ENCODE measurements at regions not wholly inside any gene's neighbourhood (a gene's known extent, or its start where the extent isn't known, plus 50 kb on each side); places are given as distances from the start of the nearest gene placed in this dataset.

DNA sequence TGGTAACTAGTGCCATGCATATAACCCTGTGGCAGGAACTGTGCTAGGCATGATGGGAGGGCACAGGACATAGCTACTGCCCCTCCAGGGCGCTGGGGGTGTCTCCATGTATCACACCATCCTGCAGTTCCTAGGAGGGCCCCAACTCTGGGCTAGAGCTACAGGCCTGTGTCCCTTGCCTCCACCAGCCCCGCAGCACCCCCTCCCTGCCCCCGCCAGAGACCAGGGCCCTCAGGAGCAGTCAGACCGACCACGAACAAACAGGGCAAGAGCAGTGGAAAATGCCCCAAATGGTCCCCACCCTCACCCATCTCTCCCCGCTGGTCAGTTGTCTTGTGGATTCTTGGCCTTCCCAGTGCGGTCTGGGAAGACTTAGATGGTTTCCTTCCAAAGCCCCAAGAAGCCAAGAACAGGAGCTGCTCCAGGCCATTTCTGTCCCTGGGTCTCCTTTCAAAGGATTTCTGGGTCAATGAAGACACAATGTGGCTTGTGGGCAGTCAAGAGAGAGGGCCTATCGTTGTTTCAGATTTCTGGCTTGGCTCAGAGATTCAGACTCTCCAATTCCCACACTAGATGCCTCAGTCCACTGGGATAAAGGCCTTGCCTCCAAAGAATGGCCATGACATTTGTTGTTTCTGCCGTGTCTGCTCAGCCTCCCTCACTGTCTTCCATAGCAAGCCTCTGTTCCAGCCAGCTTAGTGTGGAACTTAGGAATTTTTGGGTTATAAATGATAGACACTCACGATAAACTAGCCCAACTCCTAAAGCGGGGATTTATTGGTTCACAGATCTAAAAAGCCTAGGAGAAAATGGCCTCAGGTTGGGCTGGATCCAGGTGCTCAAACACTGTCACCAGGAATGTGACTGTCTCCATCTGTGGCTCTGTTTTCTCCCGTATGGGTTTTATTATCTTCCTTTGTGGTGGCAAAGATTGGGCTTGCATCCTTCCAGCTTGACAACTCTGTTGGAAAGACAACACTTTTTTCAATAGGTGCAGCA is 80.6 kb downstream of the LSM3 start:
- no peak for TF ChIP-seq EZH2phosphoT487 (IDR thresholded peaks at IDR 0.05)
- TF ChIP-seq EZH2 (IDR thresholded peaks at IDR 0.05) = no peak
- TF ChIP-seq, protein P1, sequence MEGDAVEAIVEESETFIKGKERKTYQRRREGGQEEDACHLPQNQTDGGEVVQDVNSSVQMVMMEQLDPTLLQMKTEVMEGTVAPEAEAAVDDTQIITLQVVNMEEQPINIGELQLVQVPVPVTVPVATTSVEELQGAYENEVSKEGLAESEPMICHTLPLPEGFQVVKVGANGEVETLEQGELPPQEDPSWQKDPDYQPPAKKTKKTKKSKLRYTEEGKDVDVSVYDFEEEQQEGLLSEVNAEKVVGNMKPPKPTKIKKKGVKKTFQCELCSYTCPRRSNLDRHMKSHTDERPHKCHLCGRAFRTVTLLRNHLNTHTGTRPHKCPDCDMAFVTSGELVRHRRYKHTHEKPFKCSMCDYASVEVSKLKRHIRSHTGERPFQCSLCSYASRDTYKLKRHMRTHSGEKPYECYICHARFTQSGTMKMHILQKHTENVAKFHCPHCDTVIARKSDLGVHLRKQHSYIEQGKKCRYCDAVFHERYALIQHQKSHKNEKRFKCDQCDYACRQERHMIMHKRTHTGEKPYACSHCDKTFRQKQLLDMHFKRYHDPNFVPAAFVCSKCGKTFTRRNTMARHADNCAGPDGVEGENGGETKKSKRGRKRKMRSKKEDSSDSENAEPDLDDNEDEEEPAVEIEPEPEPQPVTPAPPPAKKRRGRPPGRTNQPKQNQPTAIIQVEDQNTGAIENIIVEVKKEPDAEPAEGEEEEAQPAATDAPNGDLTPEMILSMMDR (IDR thresholded peaks at IDR 0.05) = no peak
- Histone ChIP-seq H3K9ac (no peak overlapping the region), H2AFZ (replicated peaks) (no peak overlapping the region), H3K27me3 (no peaks in the 10 kb centered on the region), H3K36me3 (no peaks in the 10 kb centered on the region), H3K9me3 (ENCODE audit: low read depth) (no peaks in the 10 kb centered on the region), H3K27ac (no peak overlapping the region), H3K4me1 (peaks cover 6% of the 10 kb centered on the region), H3F3A (ENCODE audit: low read depth) (peaks cover 4% of the 10 kb centered on the region), H3K4me3 (no peak overlapping the region), H3K79me2 (ENCODE audit: low read depth) (no peaks in the 10 kb centered on the region), H4K20me1 (ENCODE audit: low read depth) (no peaks in the 10 kb centered on the region), H3K4me2 (no peak overlapping the region)
- no peak for DNase-seq (ENCODE audit: low spot score)
- Mint-ChIP-seq H3K4me1 (peaks cover 26% of the 10 kb centered on the region), H3K27ac (no peak overlapping the region), H3K4me3 (no peak overlapping the region), H3K36me3 (peaks cover 2% of the 10 kb centered on the region), H3K27me3 (ENCODE audit: insufficient read depth, low read depth) (peaks cover 13% of the 10 kb centered on the region), H3K9me3 (peaks cover 5% of the 10 kb centered on the region)

DNA sequence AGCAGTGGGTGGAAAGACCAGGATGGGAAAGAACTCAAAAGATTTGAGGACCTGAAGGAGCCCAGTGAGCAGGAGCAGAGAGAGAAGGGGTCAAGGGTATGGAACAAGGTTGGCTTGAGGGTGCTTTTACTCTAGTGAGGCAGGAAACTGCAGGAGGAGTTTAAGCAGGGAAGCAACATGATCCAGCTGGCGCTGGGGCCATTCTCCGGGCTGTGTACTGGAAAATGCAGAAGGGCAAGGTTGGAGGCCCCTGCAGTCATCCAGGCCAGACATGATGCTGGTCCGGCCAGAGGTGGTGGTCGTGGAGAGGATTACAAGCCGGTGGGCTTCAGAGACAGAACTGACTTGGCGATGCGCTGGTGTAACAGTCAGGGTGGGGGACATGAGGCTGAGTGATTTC is 81.8 kb downstream of the LSM3 start:
- H3K36me3 ChIP-seq = no peaks in the 10 kb centered on the region
- peaks cover 5% of the 10 kb centered on the region for H3K9me3 Mint-ChIP-seq
- peaks cover 6% of the 10 kb centered on the region for H3K27me3 Mint-ChIP-seq (ENCODE audit: insufficient read depth, low read depth)
- H3K27ac ChIP-seq = no peak overlapping the region
- H3K4me1 Mint-ChIP-seq = peaks cover 24% of the 10 kb centered on the region
- H3K4me1 ChIP-seq = peaks cover 6% of the 10 kb centered on the region
- H3K9me3 ChIP-seq (ENCODE audit: low read depth) = no peaks in the 10 kb centered on the region
- H3K4me3 ChIP-seq = no peak overlapping the region
- H2AFZ ChIP-seq (replicated peaks) = no peak overlapping the region
- no peaks in the 10 kb centered on the region for H3K79me2 ChIP-seq (ENCODE audit: low read depth)
- no peak for DNase-seq (ENCODE audit: low spot score)
- H3K27me3 ChIP-seq = no peaks in the 10 kb centered on the region
- H3K4me2 ChIP-seq = no peak overlapping the region
- H3K4me3 Mint-ChIP-seq = no peak overlapping the region
- TF ChIP-seq, protein P1 (IDR thresholded peaks at IDR 0.05) = no peak
- no peak for TF ChIP-seq EZH2 (IDR thresholded peaks at IDR 0.05)
- no peak for TF ChIP-seq EZH2phosphoT487 (IDR thresholded peaks at IDR 0.05)
- H3K27ac Mint-ChIP-seq = peak overlapping the region; percentile 74
- no peaks in the 10 kb centered on the region for H4K20me1 ChIP-seq (ENCODE audit: low read depth)
- peaks cover 2% of the 10 kb centered on the region for H3K36me3 Mint-ChIP-seq
- peaks cover 4% of the 10 kb centered on the region for H3F3A ChIP-seq (ENCODE audit: low read depth)
- no peak overlapping the region for H3K9ac ChIP-seq

DNA sequence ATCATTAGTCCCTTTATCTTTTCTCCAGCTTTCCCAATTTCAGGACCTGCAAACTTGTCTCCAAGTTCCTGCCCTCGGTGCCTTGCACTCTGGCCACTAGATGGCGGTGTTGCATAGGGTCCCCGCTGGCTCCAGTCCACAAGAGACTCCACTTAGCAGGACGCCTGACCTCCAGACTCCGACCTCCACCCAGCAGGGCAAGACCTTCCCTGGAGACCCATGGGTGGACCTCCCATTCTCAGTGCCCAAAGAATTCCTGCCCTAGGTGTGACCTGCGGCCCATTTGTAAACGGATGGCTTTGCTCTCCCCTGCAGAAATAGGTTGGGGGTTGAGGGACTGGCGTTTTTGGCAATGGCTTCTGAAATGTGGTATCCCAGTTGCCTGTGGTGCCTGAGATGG is 82.6 kb downstream of the LSM3 start:
- no peak overlapping the region for H3K27ac Mint-ChIP-seq
- Histone ChIP-seq H3K9ac (no peak overlapping the region), H3K79me2 (ENCODE audit: low read depth) (no peaks in the 10 kb centered on the region), H3K27me3 (no peaks in the 10 kb centered on the region), H4K20me1 (ENCODE audit: low read depth) (no peaks in the 10 kb centered on the region), H3K4me1 (peaks cover 6% of the 10 kb centered on the region), H3K4me3 (no peak overlapping the region), H3F3A (ENCODE audit: low read depth) (peaks cover 2% of the 10 kb centered on the region), H3K9me3 (ENCODE audit: low read depth) (no peaks in the 10 kb centered on the region), H3K27ac (no peak overlapping the region), H2AFZ (replicated peaks) (no peak overlapping the region), H3K36me3 (no peaks in the 10 kb centered on the region), H3K4me2 (no peak overlapping the region)
- peaks cover 17% of the 10 kb centered on the region for H3K4me1 Mint-ChIP-seq
- TF ChIP-seq EZH2phosphoT487 (IDR thresholded peaks at IDR 0.05) (no peak), EZH2 (IDR thresholded peaks at IDR 0.05) (no peak)
- TF ChIP-seq, protein P1 (IDR thresholded peaks at IDR 0.05) = peak; percentile 99
- H3K9me3 Mint-ChIP-seq = peaks cover 5% of the 10 kb centered on the region
- peaks cover 2% of the 10 kb centered on the region for H3K36me3 Mint-ChIP-seq
- no peak overlapping the region for H3K4me3 Mint-ChIP-seq
- DNase-seq (ENCODE audit: low spot score) = peak; percentile 84
- H3K27me3 Mint-ChIP-seq (ENCODE audit: insufficient read depth, low read depth) = peaks cover 6% of the 10 kb centered on the region
